ENCODE measurements at regions not wholly inside any gene's neighbourhood (a gene's known extent, or its start where the extent isn't known, plus 50 kb on each side); places are given as distances from the start of the nearest gene placed in this dataset.

- TF ChIP-seq CTCF (IDR thresholded peaks at IDR 0.05; ENCODE audit: poor library complexity) (no peak), EZH2 (IDR thresholded peaks at IDR 0.05; ENCODE audit: borderline replicate concordance) (no peak), EZH2phosphoT487 (IDR thresholded peaks at IDR 0.05; ENCODE audit: low read depth, severe bottlenecking, unreplicated experiment) (no peak)
Observed at GRCh38 chr4:79613269-79613935, 205.4 kb upstream of the GK2 start.

All from hepatocyte (in vitro differentiated cells).